OCI-LY7 (cell line): ENCODE measurements at regions not wholly inside any gene's neighbourhood (a gene's known extent, or its start where the extent isn't known, plus 50 kb on each side); places are given as distances from the start of the nearest gene placed in this dataset.
A peak's percentile ranks its signal among the peaks of the same experiment; 100 is the strongest.

Experiments
- BruUV-seq: library from RNA; stranded (reverse); fragments of 400-500 nt; replicated peaks from 2 replicates; lab custom pipeline; 2021; lab: Mats Ljungman, UMichigan
- CTCF ChIA-PET: fragments of 300-600 bp; sonication (Branson Sonifier 250); formaldehyde crosslinking; loops from one replicate; lab custom pipeline; 2022; ENCODE audit warnings: antibody characterized with exemption; ENCODE audit not compliant: unreplicated experiment; lab: Charles Lee
- POLR2A ChIA-PET: fragments of 300-600 bp; sonication (Branson Sonifier 250); formaldehyde crosslinking; loops from one replicate; lab custom pipeline; 2022; ENCODE audit warnings: antibody characterized with exemption; lab: Charles Lee
- DNase-seq: peaks from one replicate; pipeline ENCODE4 v3.0.0-alpha.2; 2015; ENCODE audit warnings: low spot score
- H2AFZ ChIP-seq: fragments of 200-600 bp; sonication (generic), shearing (Covaris generic); 2 replicates; pipeline ENCODE4 v1.6.1; 2014; ENCODE audit warnings: mild to moderate bottlenecking, antibody characterized with exemption, low read length, moderate library complexity
- H3K27ac ChIP-seq: fragments of 200-600 bp; sonication (generic); 2 replicates; pipeline ENCODE4 v1.5.1; 2014; ENCODE audit warnings: mixed run types, low read depth, mild to moderate bottlenecking, moderate library complexity, low read length, inconsistent platforms; ENCODE audit not compliant: poor library complexity, severe bottlenecking
- H3K36me3 ChIP-seq: fragments of 200-600 bp; sonication (generic); 2 replicates; pipeline ENCODE4 v1.6.1; 2014; ENCODE audit warnings: mild to moderate bottlenecking, antibody characterized with exemption, low read length, moderate library complexity, mixed read lengths; ENCODE audit not compliant: insufficient read depth
- H3K4me1 ChIP-seq: fragments of 200-600 bp; sonication (generic); 2 replicates; pipeline ENCODE4 v1.5.1; 2014; ENCODE audit warnings: mild to moderate bottlenecking, low read length; ENCODE audit not compliant: insufficient read depth, poor library complexity, severe bottlenecking
- H3K4me2 ChIP-seq: fragments of 200-600 bp; sonication (generic); 2 replicates; pipeline ENCODE4 v1.6.1; 2014; ENCODE audit warnings: mild to moderate bottlenecking, low read length
- H3K4me3 ChIP-seq: fragments of 200-600 bp; sonication (generic); 2 replicates; pipeline ENCODE4 v1.5.1; 2014; ENCODE audit warnings: mild to moderate bottlenecking, low read depth, low read length; ENCODE audit not compliant: poor library complexity, severe bottlenecking
- H3K79me2 ChIP-seq: fragments of 200-600 bp; sonication (generic); 2 replicates; pipeline ENCODE4 v1.6.1; 2016; ENCODE audit warnings: low read depth, mild to moderate bottlenecking, low read length, moderate library complexity, mixed read lengths; ENCODE audit not compliant: insufficient read depth
- H3K9me2 ChIP-seq: fragments of 200-600 bp; sonication (generic); 2 replicates; pipeline ENCODE4 v1.6.1; 2016; ENCODE audit warnings: mild to moderate bottlenecking, low read length, mixed read lengths; ENCODE audit not compliant: insufficient read depth
- H3K9me3 ChIP-seq: fragments of 200-600 bp; sonication (generic); 2 replicates; pipeline ENCODE4 v1.6.1; 2014; ENCODE audit warnings: mild to moderate bottlenecking, mixed run types, low read length, mixed read lengths
- H4K20me1 ChIP-seq: fragments of 200-600 bp; sonication (generic); 2 replicates; pipeline ENCODE4 v1.6.1; 2014; ENCODE audit warnings: mild to moderate bottlenecking, antibody characterized with exemption, low read length, moderate library complexity, mixed read lengths; ENCODE audit not compliant: insufficient read depth
- CTCF ChIP-seq: fragments of 200-600 bp; sonication (generic); conservative IDR thresholded peaks from 2 replicates; pipeline ENCODE4 v1.5.1; 2014; ENCODE audit warnings: mild to moderate bottlenecking, antibody characterized with exemption, low read length, moderate library complexity, mixed read lengths
- EZH2phosphoT487 ChIP-seq: fragments of 200-600 bp; sonication (generic); IDR thresholded peaks from 2 replicates; pipeline ENCODE4 v1.6.1; 2018; ENCODE audit warnings: low read depth, borderline replicate concordance, mild to moderate bottlenecking, mixed run types, antibody characterized with exemption, low read length, moderate library complexity, mixed read lengths
- intact Hi-C: fragments of 100-400 bp; cut with micrococcal nuclease; formaldehyde crosslinking; loops from one replicate; pipeline ENCODE4 v1.10.0; 2022; ENCODE audit not compliant: unreplicated experiment

DNA sequence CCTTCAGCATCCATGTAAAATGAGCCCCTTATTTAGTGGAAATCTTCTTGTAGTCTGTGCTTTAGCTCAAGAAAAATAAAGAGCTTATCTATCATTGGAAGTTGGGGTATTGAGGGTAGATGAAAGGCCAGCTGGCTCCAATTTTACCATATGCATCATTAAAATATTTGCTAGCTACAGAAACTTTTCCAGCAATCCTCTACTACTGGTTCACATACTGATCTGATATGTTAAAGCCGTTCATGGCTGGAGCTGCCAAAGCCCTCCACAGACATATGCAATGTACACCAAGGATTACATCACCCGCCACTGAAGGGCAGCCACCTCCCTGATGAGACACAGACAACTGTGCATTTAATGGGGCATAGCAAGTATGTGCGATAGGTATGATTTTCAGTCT is 1205.3 kb downstream of the GALC start:
- Histone ChIP-seq H3K27ac (no peak overlapping the region), H2AFZ (no peak overlapping the region), H4K20me1 (no peaks in the 10 kb centered on the region), H3K4me2 (no peak overlapping the region), H3K4me1 (no peaks in the 10 kb centered on the region), H3K36me3 (no peaks in the 10 kb centered on the region), H3K9me3 (no peaks in the 10 kb centered on the region), H3K9me2 (no peaks in the 10 kb centered on the region), H3K4me3 (no peak overlapping the region), H3K79me2 (no peaks in the 10 kb centered on the region)
- DNase-seq: peak; percentile 23
- TF ChIP-seq EZH2phosphoT487: no peak
- TF ChIP-seq CTCF: no peak
- CTCF ChIA-PET: no interaction called here
- intact Hi-C loops: no loop called here
- POLR2A ChIA-PET: interaction anchor here (0.7 to 2.5 kb wide), 7 partner anchors 15 to 1921 kb away, joined by 3 to 8 read pairs (median 3); no protein-coding TSS in a partner anchor
- BruUV-seq: no TSS peak

GRCh38 chr14:86782092-86782580 is 1210.8 kb downstream of the GALC start:
- TF ChIP-seq EZH2phosphoT487 (no peak), CTCF (no peak)
- H3K9me3 ChIP-seq: no peaks in the 10 kb centered on the region
- H2AFZ ChIP-seq: no peak overlapping the region
- no TSS peak for BruUV-seq
- no peak for DNase-seq
- no peaks in the 10 kb centered on the region for H3K79me2 ChIP-seq
- POLR2A ChIA-PET: interaction anchor here (1.0 kb wide), 1 partner anchor 13 kb away, joined by 3 read pairs; no protein-coding TSS in a partner anchor
- no peak overlapping the region for H3K4me2 ChIP-seq
- H4K20me1 ChIP-seq: no peaks in the 10 kb centered on the region
- no peaks in the 10 kb centered on the region for H3K9me2 ChIP-seq
- intact Hi-C loops: no loop called here
- CTCF ChIA-PET: no interaction called here
- no peaks in the 10 kb centered on the region for H3K36me3 ChIP-seq
- no peak overlapping the region for H3K4me3 ChIP-seq
- no peaks in the 10 kb centered on the region for H3K4me1 ChIP-seq
- no peak overlapping the region for H3K27ac ChIP-seq

DNA sequence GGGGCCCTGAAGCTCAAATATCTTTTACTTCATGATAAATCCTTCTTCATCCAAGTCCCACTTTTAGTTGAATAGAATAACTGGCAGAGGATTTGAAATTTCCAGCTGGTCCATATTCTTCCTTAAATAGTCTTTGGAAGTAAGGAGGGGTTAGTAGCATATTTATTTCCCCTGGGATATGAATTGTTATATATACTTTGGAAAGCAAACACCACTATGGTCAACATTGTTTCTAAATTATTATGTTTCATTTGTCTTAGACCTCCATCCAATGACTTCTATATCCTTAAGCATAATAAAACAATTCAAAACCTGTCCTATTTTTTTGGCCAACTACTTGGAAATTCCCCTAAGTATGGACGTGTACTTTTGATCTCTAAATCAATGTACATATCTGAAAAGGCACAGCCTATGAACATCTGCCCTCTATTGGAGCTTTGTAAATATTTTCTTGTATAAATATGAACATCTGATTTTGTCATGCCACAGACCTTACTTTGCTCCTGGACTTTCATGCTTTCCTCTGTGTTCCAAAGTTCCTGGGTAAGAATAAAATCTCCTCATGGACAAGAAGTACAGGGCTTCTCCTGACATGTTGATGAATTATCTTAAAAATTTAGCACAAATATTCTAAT is 1212.0 kb downstream of the GALC start:
- CTCF ChIA-PET: no interaction called here
- no TSS peak for BruUV-seq
- Histone ChIP-seq H4K20me1 (no peaks in the 10 kb centered on the region), H3K9me3 (no peaks in the 10 kb centered on the region), H3K36me3 (no peaks in the 10 kb centered on the region), H3K9me2 (no peaks in the 10 kb centered on the region), H3K4me2 (no peak overlapping the region), H3K27ac (no peak overlapping the region), H3K79me2 (no peaks in the 10 kb centered on the region), H2AFZ (no peak overlapping the region), H3K4me3 (no peak overlapping the region), H3K4me1 (no peaks in the 10 kb centered on the region)
- no peak for TF ChIP-seq EZH2phosphoT487
- no peak; the same call in 1 of the 2 replicates for TF ChIP-seq CTCF
- POLR2A ChIA-PET: interaction anchor here (0.6 to 1.0 kb wide), 2 partner anchors 12 to 150 kb away, joined by 3 read pairs; no protein-coding TSS in a partner anchor
- intact Hi-C loops: no loop called here
- DNase-seq: no peak
